ENCODE measurements at regions not wholly inside any gene's neighbourhood (a gene's known extent, or its start where the extent isn't known, plus 50 kb on each side); places are given as distances from the start of the nearest gene placed in this dataset.

DNA sequence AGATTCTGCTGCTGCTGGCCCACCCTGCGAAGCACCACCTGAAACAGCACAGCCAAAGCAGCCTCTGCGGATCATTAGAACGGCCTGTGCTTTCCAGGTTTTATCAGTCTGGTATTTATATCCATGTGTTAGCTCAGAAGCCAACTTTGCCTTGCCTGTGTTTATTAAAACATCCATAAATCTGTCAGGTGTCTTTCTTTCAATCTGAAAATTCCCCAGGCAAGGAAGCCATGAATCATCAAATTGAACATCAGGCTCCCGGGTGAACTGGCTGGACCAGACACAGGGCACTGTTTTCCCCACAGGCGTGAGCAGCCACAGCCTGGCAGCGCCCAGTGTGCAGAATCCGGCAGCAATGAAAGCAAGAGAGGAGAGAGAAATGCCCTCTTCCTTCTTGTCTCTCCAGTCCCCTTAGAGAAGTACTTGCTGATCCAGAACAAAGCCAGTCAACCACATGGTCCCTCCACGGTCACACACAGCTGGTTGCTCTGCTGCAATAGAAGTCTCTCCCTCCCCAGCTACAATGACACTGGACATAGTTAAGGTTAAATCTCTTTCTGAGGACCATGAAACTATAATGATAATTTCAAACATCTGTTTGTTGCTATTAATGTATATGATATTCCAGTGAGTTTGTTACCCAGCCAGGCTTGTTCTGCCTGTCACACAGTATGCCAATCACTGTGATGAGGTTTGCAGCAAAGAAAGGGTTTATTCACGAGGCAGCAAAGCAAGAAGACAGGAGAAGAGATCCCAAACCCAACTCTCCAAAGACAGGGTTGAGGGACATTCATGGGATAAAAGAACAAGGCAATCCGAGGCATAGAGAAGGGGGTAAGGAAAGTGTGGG is 212.1 kb upstream of the FMN2 start:
- H3K27ac ChIP-seq: no peak overlapping the region
- no peaks in the 10 kb centered on the region for H4K20me1 ChIP-seq (ENCODE audit: insufficient read depth, poor library complexity, severe bottlenecking)
- DNase-seq (ENCODE audit: low spot score): peak; percentile 20
- H3K36me3 ChIP-seq (replicated peaks; ENCODE audit: insufficient read depth, low read depth): no peaks in the 10 kb centered on the region
- H2AFZ ChIP-seq: no peak overlapping the region
- peaks cover 16% of the 10 kb centered on the region for H3K4me1 ChIP-seq (ENCODE audit: insufficient read depth)
- H3K4me2 ChIP-seq: no peak overlapping the region
- no peaks in the 10 kb centered on the region for H3K27me3 ChIP-seq
- WGBS (ENCODE audit: low lambda C conversion rate, missing lambda C conversion rate): 54% methylated on average over 10 of the region's 10 CpGs
- TF ChIP-seq EZH2 (IDR thresholded peaks at IDR 0.05; ENCODE audit: borderline replicate concordance) (no peak), EZH2phosphoT487 (IDR thresholded peaks at IDR 0.05; ENCODE audit: low read depth, severe bottlenecking, unreplicated experiment) (no peak)
- TF ChIP-seq, protein P1, sequence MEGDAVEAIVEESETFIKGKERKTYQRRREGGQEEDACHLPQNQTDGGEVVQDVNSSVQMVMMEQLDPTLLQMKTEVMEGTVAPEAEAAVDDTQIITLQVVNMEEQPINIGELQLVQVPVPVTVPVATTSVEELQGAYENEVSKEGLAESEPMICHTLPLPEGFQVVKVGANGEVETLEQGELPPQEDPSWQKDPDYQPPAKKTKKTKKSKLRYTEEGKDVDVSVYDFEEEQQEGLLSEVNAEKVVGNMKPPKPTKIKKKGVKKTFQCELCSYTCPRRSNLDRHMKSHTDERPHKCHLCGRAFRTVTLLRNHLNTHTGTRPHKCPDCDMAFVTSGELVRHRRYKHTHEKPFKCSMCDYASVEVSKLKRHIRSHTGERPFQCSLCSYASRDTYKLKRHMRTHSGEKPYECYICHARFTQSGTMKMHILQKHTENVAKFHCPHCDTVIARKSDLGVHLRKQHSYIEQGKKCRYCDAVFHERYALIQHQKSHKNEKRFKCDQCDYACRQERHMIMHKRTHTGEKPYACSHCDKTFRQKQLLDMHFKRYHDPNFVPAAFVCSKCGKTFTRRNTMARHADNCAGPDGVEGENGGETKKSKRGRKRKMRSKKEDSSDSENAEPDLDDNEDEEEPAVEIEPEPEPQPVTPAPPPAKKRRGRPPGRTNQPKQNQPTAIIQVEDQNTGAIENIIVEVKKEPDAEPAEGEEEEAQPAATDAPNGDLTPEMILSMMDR (IDR thresholded peaks at IDR 0.05; ENCODE audit: poor library complexity): no peak
- no peaks in the 10 kb centered on the region for H3K9me3 ChIP-seq (ENCODE audit: low read depth)
- no peaks in the 10 kb centered on the region for H3K79me2 ChIP-seq
- H3K4me3 ChIP-seq: no peak overlapping the region
- H3K9me2 ChIP-seq (replicated peaks; ENCODE audit: insufficient read depth): no peaks in the 10 kb centered on the region

DNA sequence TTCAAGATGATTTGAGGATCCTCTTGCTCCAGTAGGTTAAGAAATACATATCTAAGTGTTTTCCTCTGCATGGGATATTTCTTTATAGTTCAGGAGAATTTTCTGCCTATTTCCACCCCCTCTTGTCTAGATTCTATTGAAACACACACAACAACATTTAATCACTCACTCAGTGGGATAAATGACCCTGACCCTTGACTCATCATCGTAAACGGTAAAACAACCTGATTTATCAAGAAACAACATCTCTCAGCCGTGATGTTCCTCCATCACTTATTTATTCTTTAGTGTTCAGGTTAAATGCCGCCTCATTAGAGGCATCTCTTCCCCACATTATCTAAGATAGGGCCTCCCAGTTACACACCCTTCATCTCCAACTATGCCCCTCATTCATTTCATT is 208.7 kb upstream of the FMN2 start:
- H3K4me2 ChIP-seq: no peak overlapping the region
- no peak overlapping the region for H2AFZ ChIP-seq
- H3K4me3 ChIP-seq: no peak overlapping the region
- no peaks in the 10 kb centered on the region for H3K9me3 ChIP-seq (ENCODE audit: low read depth)
- no peak overlapping the region for H3K27ac ChIP-seq
- H4K20me1 ChIP-seq (ENCODE audit: insufficient read depth, poor library complexity, severe bottlenecking): no peaks in the 10 kb centered on the region
- TF ChIP-seq EZH2 (IDR thresholded peaks at IDR 0.05; ENCODE audit: borderline replicate concordance): no peak
- TF ChIP-seq EZH2phosphoT487 (IDR thresholded peaks at IDR 0.05; ENCODE audit: low read depth, severe bottlenecking, unreplicated experiment): no peak
- TF ChIP-seq, protein P1 (IDR thresholded peaks at IDR 0.05; ENCODE audit: poor library complexity): no peak
- 75% methylated on average over 4 of the region's 4 CpGs for WGBS (ENCODE audit: low lambda C conversion rate, missing lambda C conversion rate)
- H3K27me3 ChIP-seq: no peaks in the 10 kb centered on the region
- no peaks in the 10 kb centered on the region for H3K36me3 ChIP-seq (replicated peaks; ENCODE audit: insufficient read depth, low read depth)
- H3K4me1 ChIP-seq (ENCODE audit: insufficient read depth): peaks cover 13% of the 10 kb centered on the region
- DNase-seq (ENCODE audit: low spot score): no peak
- no peaks in the 10 kb centered on the region for H3K79me2 ChIP-seq
- H3K9me2 ChIP-seq (replicated peaks; ENCODE audit: insufficient read depth): no peaks in the 10 kb centered on the region

DNA sequence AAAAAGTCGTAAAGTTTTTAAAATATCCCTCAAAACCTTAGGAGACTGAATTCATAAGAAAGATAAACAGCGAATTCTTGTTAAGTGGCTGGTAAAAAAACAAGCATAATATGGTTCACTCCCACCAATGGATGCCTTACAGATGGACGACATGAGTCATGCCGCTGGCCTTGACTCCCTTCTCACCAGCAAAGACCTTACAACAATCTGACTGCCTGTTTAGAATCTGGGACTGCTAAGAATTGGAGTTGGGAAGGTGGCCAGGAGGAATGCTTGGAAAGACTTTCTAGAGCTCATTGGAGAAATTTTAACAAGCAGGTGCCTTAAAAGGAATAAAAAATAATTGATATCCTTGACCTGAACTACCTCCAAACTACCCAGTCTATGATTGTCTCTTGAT is 206.9 kb upstream of the FMN2 start:
- H3K4me2 ChIP-seq: no peak overlapping the region
- no peaks in the 10 kb centered on the region for H3K36me3 ChIP-seq (replicated peaks; ENCODE audit: insufficient read depth, low read depth)
- TF ChIP-seq, protein P1 (IDR thresholded peaks at IDR 0.05; ENCODE audit: poor library complexity): no peak
- TF ChIP-seq EZH2 (IDR thresholded peaks at IDR 0.05; ENCODE audit: borderline replicate concordance) (no peak), EZH2phosphoT487 (IDR thresholded peaks at IDR 0.05; ENCODE audit: low read depth, severe bottlenecking, unreplicated experiment) (no peak)
- no peaks in the 10 kb centered on the region for H4K20me1 ChIP-seq (ENCODE audit: insufficient read depth, poor library complexity, severe bottlenecking)
- no peaks in the 10 kb centered on the region for H3K27me3 ChIP-seq
- H3K4me3 ChIP-seq: no peak overlapping the region
- H2AFZ ChIP-seq: no peak overlapping the region
- no peaks in the 10 kb centered on the region for H3K79me2 ChIP-seq
- WGBS (ENCODE audit: low lambda C conversion rate, missing lambda C conversion rate): 89% methylated on average over 4 of the region's 4 CpGs
- H3K4me1 ChIP-seq (ENCODE audit: insufficient read depth): peaks cover 1% of the 10 kb centered on the region
- H3K27ac ChIP-seq: no peak overlapping the region
- no peaks in the 10 kb centered on the region for H3K9me2 ChIP-seq (replicated peaks; ENCODE audit: insufficient read depth)
- no peaks in the 10 kb centered on the region for H3K9me3 ChIP-seq (ENCODE audit: low read depth)
- no peak for DNase-seq (ENCODE audit: low spot score)

All from hepatocyte (in vitro differentiated cells).